Trophoblast cell (in vitro differentiated cells and primary cell): ENCODE measurements at regions not wholly inside any gene's neighbourhood (a gene's known extent, or its start where the extent isn't known, plus 50 kb on each side); places are given as distances from the start of the nearest gene placed in this dataset.

Experiments used
- DNase-seq, 2 donors: peaks; one replicate each; pipeline ENCODE4 v3.0.0-alpha.2; 2016
- H2AFZ ChIP-seq: 2 replicates; pipeline ENCODE4 v1.6.1; 2013; ENCODE audit warnings: low read length, moderate library complexity, mild to moderate bottlenecking; ENCODE audit not compliant: insufficient read depth, poor library complexity
- H2AK5ac ChIP-seq: 2 replicates; pipeline ENCODE4 v1.6.1; 2013; ENCODE audit warnings: mild to moderate bottlenecking, low read length
- H2BK120ac ChIP-seq: 2 replicates; pipeline ENCODE4 v1.6.1; 2013; ENCODE audit warnings: low read length, mild to moderate bottlenecking, moderate library complexity; ENCODE audit not compliant: insufficient read depth, poor library complexity
- H2BK12ac ChIP-seq: 2 replicates; pipeline ENCODE4 v1.6.1; 2013; ENCODE audit warnings: mild to moderate bottlenecking, low read length, moderate library complexity
- H2BK5ac ChIP-seq: 2 replicates; pipeline ENCODE4 v1.6.1; 2013; ENCODE audit warnings: low read length, low read depth, moderate library complexity, mild to moderate bottlenecking; ENCODE audit not compliant: poor library complexity
- H3K14ac ChIP-seq: 2 replicates; pipeline ENCODE4 v1.6.1; 2013; ENCODE audit warnings: mild to moderate bottlenecking, low read length
- H3K18ac ChIP-seq: 2 replicates; pipeline ENCODE4 v1.6.1; 2013; ENCODE audit warnings: mild to moderate bottlenecking, low read length
- H3K23ac ChIP-seq: 2 replicates; pipeline ENCODE4 v1.6.1; 2013; ENCODE audit warnings: low read length
- H3K27ac ChIP-seq: 2 replicates; pipeline ENCODE4 v1.5.1; 2013; ENCODE audit warnings: low read depth, mild to moderate bottlenecking, inconsistent platforms, low read length, moderate library complexity
- H3K27me3 ChIP-seq: 2 replicates; pipeline ENCODE4 v1.6.1; 2013; ENCODE audit warnings: inconsistent platforms, mild to moderate bottlenecking, low read length, moderate library complexity; ENCODE audit not compliant: insufficient read depth
- H3K36me3 ChIP-seq, 2 experiments: 1 replicate in 1 of 2; 2 replicates in 1 of 2; pipeline ENCODE4 v1.6.1; 2013; ENCODE audit warnings: low read length in 2 of 2, mild to moderate bottlenecking in 2 of 2, moderate library complexity in 1 of 2; ENCODE audit not compliant: insufficient read depth in 2 of 2, control insufficient read depth in 1 of 2
- H3K4ac ChIP-seq: 2 replicates; pipeline ENCODE4 v1.6.1; 2013; ENCODE audit warnings: low read depth, mild to moderate bottlenecking, low read length, moderate library complexity
- H3K4me1 ChIP-seq, 2 experiments: 1 replicate in 1 of 2; 2 replicates in 1 of 2; pipeline ENCODE4 v1.6.1; 2013; ENCODE audit warnings: low read length in 2 of 2, mild to moderate bottlenecking in 2 of 2, moderate library complexity in 1 of 2; ENCODE audit not compliant: insufficient read depth in 2 of 2, control insufficient read depth in 1 of 2
- H3K4me2 ChIP-seq: 2 replicates; pipeline ENCODE4 v1.6.1; 2013; ENCODE audit warnings: inconsistent platforms, mild to moderate bottlenecking, low read length, moderate library complexity
- H3K4me3 ChIP-seq: 2 replicates; pipeline ENCODE4 v1.5.1; 2013; ENCODE audit warnings: mild to moderate bottlenecking, low read depth, low read length, inconsistent platforms
- H3K79me1 ChIP-seq: one replicate; pipeline ENCODE4 v1.6.1; 2013; ENCODE audit warnings: low read length
- H3K79me2 ChIP-seq: 2 replicates; pipeline ENCODE4 v1.6.1; 2013; ENCODE audit warnings: low read length, mild to moderate bottlenecking; ENCODE audit not compliant: control insufficient read depth, insufficient read depth, poor library complexity
- H3K9ac ChIP-seq: 2 replicates; pipeline ENCODE4 v1.6.1; 2013; ENCODE audit warnings: mild to moderate bottlenecking, low read length
- H3K9me3 ChIP-seq: 2 replicates; pipeline ENCODE4 v1.6.1; 2013; ENCODE audit warnings: low read depth, mild to moderate bottlenecking, control low read depth, inconsistent platforms, low read length; ENCODE audit not compliant: insufficient read depth
- H4K12ac ChIP-seq: 2 replicates; pipeline ENCODE4 v1.6.1; 2013; ENCODE audit warnings: low read depth, mild to moderate bottlenecking, low read length, moderate library complexity
- H4K8ac ChIP-seq: 2 replicates; pipeline ENCODE4 v1.6.1; 2013; ENCODE audit warnings: low read depth, mild to moderate bottlenecking, low read length, moderate library complexity
- H4K91ac ChIP-seq: one replicate; pipeline ENCODE4 v1.6.1; 2013; ENCODE audit warnings: low read depth, mild to moderate bottlenecking, low read length, moderate library complexity
- WGBS: extraction: QIAGEN DNeasy Blood & Tissue Kit; methylation state at CpG from one replicate; pipeline ENCODE4 v1.1.7; 2013; ENCODE audit warnings: missing lambda C conversion rate; ENCODE audit not compliant: insufficient read length, insufficient coverage; ENCODE audit errors: extremely low coverage; 5-methylcytosine and 5-hydroxymethylcytosine counted together

DNA sequence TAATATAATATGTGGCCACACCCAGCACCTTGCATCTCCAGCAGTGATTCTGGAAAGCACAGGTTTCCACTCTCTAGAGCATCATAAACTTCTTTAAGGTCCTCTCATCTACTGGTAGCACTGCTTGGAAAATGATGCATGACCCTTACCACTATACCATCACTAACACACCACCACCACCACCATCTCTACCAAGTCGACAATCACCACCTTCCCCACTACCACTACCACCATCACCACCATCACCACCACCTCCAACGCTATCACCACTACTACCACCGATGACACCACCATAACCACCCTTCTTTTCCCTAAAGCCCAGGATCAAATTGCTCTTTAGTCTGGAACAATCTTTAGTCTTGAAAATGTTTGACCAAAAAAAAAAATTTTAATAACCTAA, 390.4 kb downstream of the SUCLA2 start:
- Histone ChIP-seq H2AFZ (no peak overlapping the region), H4K8ac (no peak overlapping the region), H3K27ac (no peak overlapping the region), H4K91ac (no peak overlapping the region), H3K27me3 (no peaks in the 10 kb centered on the region), H2BK12ac (no peak overlapping the region), H3K9me3 (no peaks in the 10 kb centered on the region), H3K14ac (no peak overlapping the region), H3K4ac (no peak overlapping the region), H3K4me1 (no peaks in the 10 kb centered on the region), H3K4me2 (no peak overlapping the region), H3K4me3 (no peak overlapping the region), H3K36me3 (no peaks in the 10 kb centered on the region), H3K23ac (no peak overlapping the region), H3K18ac (no peak overlapping the region), H2BK120ac (no peak overlapping the region), H3K9ac (no peak overlapping the region), H2BK5ac (no peak overlapping the region), H3K79me1 (no peaks in the 10 kb centered on the region), H2AK5ac (no peak overlapping the region), H3K79me2 (no peaks in the 10 kb centered on the region), H4K12ac (no peak overlapping the region)
- WGBS: no CpG with 5 or more reads among the region's 3 CpGs
- no peak for DNase-seq

DNA sequence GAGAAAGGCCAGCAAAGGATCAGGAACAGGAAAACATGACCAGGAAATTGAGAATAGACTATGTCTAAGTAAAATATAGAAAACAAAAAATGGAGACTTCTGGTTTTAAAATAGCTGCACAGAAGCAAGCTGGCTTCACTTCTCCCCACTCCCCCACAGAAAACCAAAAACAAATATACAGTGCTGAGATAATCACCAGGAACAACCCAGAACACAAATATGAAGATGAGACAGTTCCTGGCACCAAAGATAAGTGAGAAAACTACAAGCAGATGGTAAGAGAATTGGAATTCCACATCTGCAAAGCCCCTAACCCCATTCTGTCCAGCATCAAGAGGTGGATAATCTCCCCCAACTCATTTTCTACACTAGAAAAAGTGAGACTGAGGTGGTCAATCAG, 397.7 kb downstream of the SUCLA2 start:
- Histone ChIP-seq H3K14ac (no peak overlapping the region), H2BK5ac (no peak overlapping the region), H3K27ac (no peak overlapping the region), H3K79me2 (no peaks in the 10 kb centered on the region), H3K4me2 (no peak overlapping the region), H3K18ac (no peak overlapping the region), H3K36me3 (no peaks in the 10 kb centered on the region), H3K9me3 (no peaks in the 10 kb centered on the region), H3K27me3 (no peaks in the 10 kb centered on the region), H2BK120ac (no peak overlapping the region), H2AFZ (no peak overlapping the region), H3K23ac (no peak overlapping the region), H3K4me1 (no peaks in the 10 kb centered on the region), H3K4ac (no peak overlapping the region), H2BK12ac (no peak overlapping the region), H4K91ac (no peak overlapping the region), H2AK5ac (no peak overlapping the region), H3K79me1 (no peaks in the 10 kb centered on the region), H3K9ac (no peak overlapping the region), H3K4me3 (no peak overlapping the region), H4K12ac (no peak overlapping the region), H4K8ac (no peak overlapping the region)
- no peak for DNase-seq

DNA sequence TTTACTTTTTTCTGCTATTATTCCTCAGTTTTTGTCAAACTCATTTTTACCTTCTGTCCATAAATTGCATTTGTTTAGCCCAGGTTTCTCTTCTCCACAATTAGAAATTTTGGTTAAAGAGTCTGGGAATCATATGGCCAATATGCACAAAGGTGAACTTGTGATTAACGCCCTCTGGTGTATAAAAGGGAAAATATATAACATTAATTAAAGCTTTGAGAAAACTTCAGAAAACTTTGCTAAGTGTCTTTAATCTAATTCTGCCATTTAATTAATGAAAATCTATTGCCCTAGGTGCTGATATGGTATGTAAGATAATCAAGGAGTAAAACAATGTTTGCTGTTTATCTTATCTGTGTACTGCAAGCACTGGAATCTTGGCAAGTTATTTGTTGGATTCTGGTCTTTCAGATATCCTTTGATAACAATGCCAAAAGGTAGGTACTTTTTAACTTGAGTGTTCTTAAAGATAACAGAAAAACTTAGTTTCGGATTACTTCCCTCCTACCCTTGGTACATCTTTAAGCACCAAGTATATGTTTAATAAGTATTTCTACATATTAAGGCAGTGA, 402.6 kb downstream of the SUCLA2 start:
- H4K8ac ChIP-seq: no peak overlapping the region
- H4K91ac ChIP-seq: no peak overlapping the region
- H3K4ac ChIP-seq: no peak overlapping the region
- H3K14ac ChIP-seq: no peak overlapping the region
- H3K79me2 ChIP-seq: no peaks in the 10 kb centered on the region
- no peak overlapping the region for H3K4me2 ChIP-seq
- WGBS: no CpG with 5 or more reads among the region's 2 CpGs
- DNase-seq: peak in 1 of 2 donors; percentile 28
- no peak overlapping the region for H2AFZ ChIP-seq
- H3K4me1 ChIP-seq: no peaks in the 10 kb centered on the region
- no peak overlapping the region for H2BK12ac ChIP-seq
- no peak overlapping the region for H3K4me3 ChIP-seq
- H3K79me1 ChIP-seq: no peaks in the 10 kb centered on the region
- H3K27me3 ChIP-seq: no peaks in the 10 kb centered on the region
- H2BK120ac ChIP-seq: no peak overlapping the region
- no peak overlapping the region for H2AK5ac ChIP-seq
- no peak overlapping the region for H2BK5ac ChIP-seq
- no peak overlapping the region for H3K27ac ChIP-seq
- no peak overlapping the region for H4K12ac ChIP-seq
- H3K18ac ChIP-seq: no peak overlapping the region
- H3K9me3 ChIP-seq: no peaks in the 10 kb centered on the region
- H3K23ac ChIP-seq: no peak overlapping the region
- no peak overlapping the region for H3K9ac ChIP-seq
- H3K36me3 ChIP-seq: no peaks in the 10 kb centered on the region

DNA sequence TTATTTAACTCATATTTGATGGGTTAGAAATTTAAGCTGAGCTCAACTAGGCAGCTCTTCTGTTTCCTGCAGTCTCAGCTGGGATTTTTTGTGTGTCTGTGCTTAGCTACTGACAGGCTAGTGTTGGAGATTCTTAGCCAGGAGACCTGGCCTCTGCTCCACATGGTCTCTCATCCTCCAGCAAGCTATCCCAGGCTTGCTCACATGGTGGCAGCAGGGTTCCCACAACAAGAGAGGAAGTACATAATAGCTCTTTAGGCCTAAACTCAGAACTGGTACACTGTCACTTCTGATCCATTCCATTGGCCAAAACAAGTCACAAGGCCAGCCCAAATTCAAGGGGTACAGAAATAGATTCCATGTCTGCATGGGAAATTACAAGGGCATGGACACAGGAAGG, 406.2 kb downstream of the SUCLA2 start:
- Histone ChIP-seq H2AK5ac (no peak overlapping the region), H2BK120ac (no peak overlapping the region), H3K23ac (no peak overlapping the region), H3K36me3 (no peaks in the 10 kb centered on the region), H3K14ac (no peak overlapping the region), H2BK5ac (no peak overlapping the region), H3K9ac (no peak overlapping the region), H3K27ac (no peak overlapping the region), H3K9me3 (peaks cover 3% of the 10 kb centered on the region), H4K12ac (no peak overlapping the region), H3K4ac (no peak overlapping the region), H3K4me1 (no peaks in the 10 kb centered on the region), H3K79me2 (no peaks in the 10 kb centered on the region), H2AFZ (no peak overlapping the region), H2BK12ac (no peak overlapping the region), H3K4me2 (no peak overlapping the region), H3K4me3 (no peak overlapping the region), H3K79me1 (no peaks in the 10 kb centered on the region), H3K18ac (no peak overlapping the region), H3K27me3 (no peaks in the 10 kb centered on the region), H4K91ac (no peak overlapping the region), H4K8ac (no peak overlapping the region)
- peak in 1 of 2 donors; percentile 7 for DNase-seq
